Liver (tissue), 3 donors: ENCODE measurements at regions not wholly inside any gene's neighbourhood (a gene's known extent, or its start where the extent isn't known, plus 50 kb on each side); places are given as distances from the start of the nearest gene placed in this dataset.

Experiments
- ATF3 ChIP-seq: IDR thresholded peaks from 2 replicates; pipeline ENCODE4 v1.6.1; 2016; ENCODE audit warnings: antibody characterized with exemption
- CTCF ChIP-seq: fragments of 150-350 bp; IDR thresholded peaks from 2 replicates; pipeline ENCODE4 v1.5.1; 2017; ENCODE audit warnings: improper control_type of control experiment, low read depth, low read length; ENCODE audit not compliant: missing input control
- FOXA1 ChIP-seq: IDR thresholded peaks from 2 replicates; pipeline ENCODE4 v1.6.1; 2016; ENCODE audit warnings: antibody characterized with exemption
- GABPA ChIP-seq, 2 donors: IDR thresholded peaks in 1 of 2; conservative IDR thresholded peaks in 1 of 2; 2 replicates each; pipeline ENCODE4 v1.6.1; 2016; ENCODE audit warnings: antibody characterized with exemption in 2 of 2, mild to moderate bottlenecking in 1 of 2, moderate library complexity in 1 of 2
- JUND ChIP-seq, 2 donors: IDR thresholded peaks; 2 replicates each; pipeline ENCODE4 v1.6.1; 2016; ENCODE audit warnings: antibody characterized with exemption in 2 of 2
- MAX ChIP-seq: IDR thresholded peaks from 2 replicates; pipeline ENCODE4 v1.6.1; 2016; ENCODE audit warnings: antibody characterized with exemption
- RAD21 ChIP-seq, 2 donors: IDR thresholded peaks; 2 replicates each; pipeline ENCODE4 v1.6.1; 2016; ENCODE audit warnings: antibody characterized with exemption in 2 of 2, mild to moderate bottlenecking in 2 of 2
- YY1 ChIP-seq: IDR thresholded peaks from 2 replicates; pipeline ENCODE4 v1.6.1; 2016; ENCODE audit warnings: antibody characterized with exemption, mild to moderate bottlenecking
- ZBTB33 ChIP-seq: IDR thresholded peaks from 2 replicates; pipeline ENCODE4 v1.6.1; 2016; ENCODE audit warnings: antibody characterized with exemption
- donor health status: healthy.
- donor health status: healthy.

GRCh38 chr9:11469745-11470144 lies 856.9 kb upstream of the PTPRD start:
- no peak for TF ChIP-seq CTCF
- no peak for TF ChIP-seq YY1
- no peak for TF ChIP-seq GABPA (IDR thresholded peaks at IDR 0.05 in 1 of 2, conservative IDR thresholded peaks at IDR 0.05 in 1 of 2)
- TF ChIP-seq FOXA1, result no peak
- TF ChIP-seq ATF3, result no peak
- no peak for TF ChIP-seq JUND (IDR thresholded peaks at IDR 0.05)
- TF ChIP-seq ZBTB33, result no peak
- TF ChIP-seq RAD21 (IDR thresholded peaks at IDR 0.05), result no peak
- no peak for TF ChIP-seq MAX
